OCI-LY3 (cell line): ENCODE measurements at regions not wholly inside any gene's neighbourhood (a gene's known extent, or its start where the extent isn't known, plus 50 kb on each side); places are given as distances from the start of the nearest gene placed in this dataset.

Experiments used
- H2AFZ ChIP-seq: fragments of 200-600, 300-600 bp; shearing (Covaris generic); 2 replicates; pipeline ENCODE4 v1.6.0; 2014; ENCODE audit warnings: antibody characterized with exemption, low read depth, low read length
- H3K27ac ChIP-seq: fragments of 200-600, 300-600 bp; sonication (generic); 2 replicates; pipeline ENCODE4 v1.5.1; 2014; ENCODE audit warnings: mild to moderate bottlenecking, low read length, moderate library complexity, mixed read lengths
- H3K27me3 ChIP-seq: fragments of 200-600, 300-600 bp; sonication (generic); 2 replicates; pipeline ENCODE4 v1.6.1; 2014; ENCODE audit warnings: low read depth, low read length, mixed read lengths
- H3K36me3 ChIP-seq: fragments of 200-600, 300-600 bp; sonication (generic); replicated peaks from 2 replicates; pipeline ENCODE3; 2014; ENCODE audit warnings: low read depth, low read length, mixed read lengths
- H3K4me1 ChIP-seq: fragments of 300-600, 200-600 bp; sonication (generic); 2 replicates; pipeline ENCODE4 v1.6.1; 2014; ENCODE audit warnings: low read length, mixed read lengths
- H3K4me2 ChIP-seq: fragments of 200-600, 300-600 bp; sonication (generic); 2 replicates; pipeline ENCODE4 v1.6.1; 2014; ENCODE audit warnings: low read length, mixed read lengths
- H3K4me3 ChIP-seq: fragments of 300-600, 200-600 bp; sonication (generic); 2 replicates; pipeline ENCODE4 v1.5.1; 2014; ENCODE audit warnings: antibody characterized with exemption, mild to moderate bottlenecking, low read length, moderate library complexity
- H3K79me2 ChIP-seq: fragments of 300-600, 200-600 bp; shearing (Covaris generic); 2 replicates; pipeline ENCODE4 v1.6.1; 2014; ENCODE audit warnings: mild to moderate bottlenecking, low read length, mixed read lengths
- H3K9ac ChIP-seq: fragments of 300-600, 200-600 bp; shearing (Covaris generic); 2 replicates; pipeline ENCODE4 v1.6.0; 2014; ENCODE audit warnings: mild to moderate bottlenecking, low read length, moderate library complexity
- H3K9me3 ChIP-seq: fragments of 200-600, 300-600 bp; shearing (Covaris generic); 2 replicates; pipeline ENCODE4 v1.6.1; 2014; ENCODE audit warnings: low read length, mixed read lengths; ENCODE audit not compliant: insufficient read depth
- H4K20me1 ChIP-seq: fragments of 200-600, 300-600 bp; sonication (generic); 2 replicates; pipeline ENCODE4 v1.6.1; 2016; ENCODE audit warnings: low read length, mixed read lengths; ENCODE audit not compliant: insufficient read depth
- CTCF ChIP-seq: fragments of 200-600, 300-600 bp; sonication (generic); IDR thresholded peaks from 2 replicates; pipeline ENCODE4 v1.5.1; 2014; ENCODE audit warnings: antibody characterized with exemption, low read length, low read depth
- EZH2phosphoT487 ChIP-seq: fragments of 200-600 bp; shearing (Covaris generic); IDR thresholded peaks from 2 replicates; pipeline ENCODE4 v1.6.1; 2018; ENCODE audit warnings: antibody characterized with exemption, mixed run types, low read depth

- H2AFZ ChIP-seq, result no peak overlapping the region
- no peaks in the 10 kb centered on the region for H3K9me3 ChIP-seq
- no peak overlapping the region for H3K4me3 ChIP-seq
- no peaks in the 10 kb centered on the region for H3K4me1 ChIP-seq
- no peaks in the 10 kb centered on the region for H3K36me3 ChIP-seq
- TF ChIP-seq EZH2phosphoT487, result no peak
- TF ChIP-seq CTCF, result no peak
- H3K27me3 ChIP-seq, result no peaks in the 10 kb centered on the region
- no peaks in the 10 kb centered on the region for H4K20me1 ChIP-seq
- no peak overlapping the region for H3K27ac ChIP-seq
- H3K4me2 ChIP-seq, result no peak overlapping the region
- no peak overlapping the region for H3K9ac ChIP-seq
- H3K79me2 ChIP-seq, result no peaks in the 10 kb centered on the region
Measured at GRCh38 chr5:98606961-98607360, 166.5 kb upstream of the RGMB start.

- Histone ChIP-seq H3K9me3 (no peaks in the 10 kb centered on the region), H3K27ac (no peak overlapping the region), H3K36me3 (no peaks in the 10 kb centered on the region), H3K79me2 (no peaks in the 10 kb centered on the region), H3K27me3 (no peaks in the 10 kb centered on the region), H3K4me2 (no peak overlapping the region), H4K20me1 (no peaks in the 10 kb centered on the region), H3K4me1 (no peaks in the 10 kb centered on the region), H3K4me3 (no peak overlapping the region), H2AFZ (no peak overlapping the region), H3K9ac (no peak overlapping the region)
- no peak for TF ChIP-seq CTCF
- TF ChIP-seq EZH2phosphoT487, result no peak
Measured at GRCh38 chr5:98608052-98608451, 165.4 kb upstream of the RGMB start.

- H3K4me1 ChIP-seq, result no peaks in the 10 kb centered on the region
- no peak overlapping the region for H2AFZ ChIP-seq
- H3K9me3 ChIP-seq, result no peaks in the 10 kb centered on the region
- no peaks in the 10 kb centered on the region for H3K36me3 ChIP-seq
- H4K20me1 ChIP-seq, result no peaks in the 10 kb centered on the region
- TF ChIP-seq EZH2phosphoT487 (no peak), CTCF (no peak)
- H3K4me3 ChIP-seq, result no peak overlapping the region
- H3K27me3 ChIP-seq, result no peaks in the 10 kb centered on the region
- no peak overlapping the region for H3K4me2 ChIP-seq
- H3K27ac ChIP-seq, result no peak overlapping the region
- no peaks in the 10 kb centered on the region for H3K79me2 ChIP-seq
- H3K9ac ChIP-seq, result no peak overlapping the region
Measured at GRCh38 chr5:98614341-98614740, 159.1 kb upstream of the RGMB start.

GRCh38 chr5:98621821-98622220 is 151.6 kb upstream of the RGMB start:
- no peaks in the 10 kb centered on the region for H3K79me2 ChIP-seq
- no peak overlapping the region for H3K4me3 ChIP-seq
- TF ChIP-seq CTCF (no peak), EZH2phosphoT487 (no peak)
- H3K4me1 ChIP-seq, result peaks cover 15% of the 10 kb centered on the region
- no peaks in the 10 kb centered on the region for H3K27me3 ChIP-seq
- no peak overlapping the region for H3K27ac ChIP-seq
- H3K9ac ChIP-seq, result no peak overlapping the region
- no peaks in the 10 kb centered on the region for H3K9me3 ChIP-seq
- H4K20me1 ChIP-seq, result no peaks in the 10 kb centered on the region
- H3K36me3 ChIP-seq, result no peaks in the 10 kb centered on the region
- no peak overlapping the region for H2AFZ ChIP-seq
- no peak overlapping the region for H3K4me2 ChIP-seq
